ENCODE measurements at regions not wholly inside any gene's neighbourhood (a gene's known extent, or its start where the extent isn't known, plus 50 kb on each side); places are given as distances from the start of the nearest gene placed in this dataset.

DNA sequence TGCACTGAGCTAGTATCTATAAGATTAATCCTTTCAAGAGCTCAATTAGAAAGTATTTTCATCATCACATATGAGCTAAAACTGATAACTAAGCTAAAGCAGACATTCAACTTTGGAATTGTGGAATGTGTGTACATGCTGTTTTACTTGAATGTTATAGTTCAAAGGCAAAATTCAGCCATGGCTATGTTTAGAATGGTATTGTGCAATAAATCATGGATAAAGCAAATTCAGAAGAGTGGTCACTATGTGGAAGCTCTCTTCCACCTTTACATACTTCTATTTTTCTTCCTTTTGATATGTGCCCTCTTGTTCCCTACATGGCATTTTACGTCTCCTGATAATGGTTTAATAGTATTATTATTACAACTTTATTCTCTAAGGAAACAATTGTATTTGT is 1366.3 kb upstream of the LRRTM1 start:
- H3K4me1 ChIP-seq (replicated peaks in 1 of 2; ENCODE audit: control insufficient read depth in 2 of 2, insufficient read depth in 2 of 2, low read length in 2 of 2): no peaks in the 10 kb centered on the region
- H3K36me3 ChIP-seq (ENCODE audit: control insufficient read depth, insufficient read depth, low read length): no peaks in the 10 kb centered on the region
- no peak overlapping the region for H3K4me2 ChIP-seq (ENCODE audit: insufficient read depth, low read length)
- no peak for DNase-seq (ENCODE audit: extremely low read depth in 1 of 4, low spot score in 3 of 4)
- H3K9me1 ChIP-seq (ENCODE audit: control insufficient read depth, insufficient read depth, low read length): no peaks in the 10 kb centered on the region
- H2AFZ ChIP-seq (ENCODE audit: low read depth, low read length): no peak overlapping the region
- FAIRE-seq: no peak
- POLR2A ChIA-PET: no interaction called here
- H3K4me3 ChIP-seq: no peak overlapping the region
- WGBS (ENCODE audit: insufficient coverage, low coverage, missing lambda C conversion rate): 0% methylated on average over 1 of the region's 1 CpG
- BruUV-seq (replicated peaks): no TSS peak
- in situ Hi-C loops (cut with MboI): no loop called here
- no peak for ATAC-seq
- no peaks in the 10 kb centered on the region for H4K20me1 ChIP-seq (replicated peaks; ENCODE audit: control insufficient read depth, insufficient read depth, low read length)
- intact Hi-C loops (cut with micrococcal nuclease): no loop called here
- H3K79me2 ChIP-seq (ENCODE audit: control insufficient read depth, insufficient read depth, low read length): no peaks in the 10 kb centered on the region
- no peak overlapping the region for H3K9ac ChIP-seq (ENCODE audit: insufficient read depth in 1 of 2, low read depth in 2 of 2, low read length in 2 of 2)
- H3K9me3 ChIP-seq (replicated peaks; ENCODE audit: control insufficient read depth, insufficient read depth, low read depth, low read length): no peaks in the 10 kb centered on the region
- H3K27me3 ChIP-seq (ENCODE audit: control insufficient read depth in 2 of 2, insufficient read depth in 2 of 2, low read length in 2 of 2): no peaks in the 10 kb centered on the region
- H3K27ac ChIP-seq (ENCODE audit: extremely low read depth, low read depth, low read length): no peak overlapping the region
- CTCF ChIA-PET (ENCODE audit: low intra/inter-chr PET ratio): no interaction called here
- TF ChIP-seq CEBPB (tag; IDR thresholded peaks at IDR 0.05) (peak; percentile 62), CEBPG (CRISPR knock-in tag; IDR thresholded peaks at IDR 0.05) (no peak), CEBPG (tag; conservative IDR thresholded peaks at IDR 0.05 in 1 of 2, IDR thresholded peaks at IDR 0.05 in 1 of 2) (peak in 1 of 2 experiments; percentile 72; a peak in 2 of 4 replicates)
- TF ChIP-seq, protein P1, sequence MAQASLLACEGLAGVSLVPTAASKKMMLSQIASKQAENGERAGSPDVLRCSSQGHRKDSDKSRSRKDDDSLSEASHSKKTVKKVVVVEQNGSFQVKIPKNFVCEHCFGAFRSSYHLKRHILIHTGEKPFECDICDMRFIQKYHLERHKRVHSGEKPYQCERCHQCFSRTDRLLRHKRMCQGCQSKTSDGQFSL (CRISPR knock-in tag; IDR thresholded peaks at IDR 0.05): no peak
- TF ChIP-seq, protein P1 (tag; IDR thresholded peaks at IDR 0.05): no peak

DNA sequence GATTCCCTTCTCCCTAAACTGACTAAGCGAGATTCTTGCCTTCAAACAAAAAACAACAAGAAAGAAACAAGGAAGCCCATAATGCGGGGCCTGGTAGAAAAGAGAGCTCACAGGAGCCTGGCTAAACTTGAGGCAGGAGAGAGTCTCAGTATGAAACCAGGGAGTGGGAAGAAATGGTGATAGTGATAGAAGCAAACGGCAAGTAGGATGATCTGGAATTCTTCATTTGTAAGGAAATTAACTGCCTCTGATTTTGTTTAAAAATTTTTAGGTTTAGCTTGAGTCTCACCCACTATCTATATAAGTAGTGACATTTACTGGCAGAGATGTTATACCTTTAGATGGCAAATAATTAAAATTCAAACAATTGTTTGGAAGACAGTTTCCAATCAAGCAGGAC is 1356.5 kb upstream of the LRRTM1 start:
- WGBS (ENCODE audit: insufficient coverage, low coverage, missing lambda C conversion rate): 0% methylated on average over 3 of the region's 3 CpGs
- Histone ChIP-seq H3K9me1 (ENCODE audit: control insufficient read depth, insufficient read depth, low read length) (no peaks in the 10 kb centered on the region), H3K9me3 (replicated peaks; ENCODE audit: control insufficient read depth, insufficient read depth, low read depth, low read length) (no peaks in the 10 kb centered on the region), H3K4me2 (ENCODE audit: insufficient read depth, low read length) (no peak overlapping the region), H3K79me2 (ENCODE audit: control insufficient read depth, insufficient read depth, low read length) (no peaks in the 10 kb centered on the region), H3K4me3 (no peak overlapping the region), H3K4me1 (replicated peaks in 1 of 2; ENCODE audit: control insufficient read depth in 2 of 2, insufficient read depth in 2 of 2, low read length in 2 of 2) (no peaks in the 10 kb centered on the region), H2AFZ (ENCODE audit: low read depth, low read length) (no peak overlapping the region), H3K27ac (ENCODE audit: extremely low read depth, low read depth, low read length) (no peak overlapping the region), H3K36me3 (ENCODE audit: control insufficient read depth, insufficient read depth, low read length) (no peaks in the 10 kb centered on the region), H4K20me1 (replicated peaks; ENCODE audit: control insufficient read depth, insufficient read depth, low read length) (no peaks in the 10 kb centered on the region), H3K27me3 (ENCODE audit: control insufficient read depth in 2 of 2, insufficient read depth in 2 of 2, low read length in 2 of 2) (no peaks in the 10 kb centered on the region), H3K9ac (ENCODE audit: insufficient read depth in 1 of 2, low read depth in 2 of 2, low read length in 2 of 2) (no peak overlapping the region)
- ATAC-seq (no peak), FAIRE-seq (no peak), DNase-seq (ENCODE audit: extremely low read depth in 1 of 4, low spot score in 3 of 4) (no peak)
- no TSS peak for BruUV-seq (replicated peaks)
- TF ChIP-seq MAFF (IDR thresholded peaks at IDR 0.05; ENCODE audit: low read length): no peak
- TF ChIP-seq ELF4 (CRISPR knock-in tag; IDR thresholded peaks at IDR 0.05): no peak
- intact Hi-C loops (cut with micrococcal nuclease): no loop called here
- ChIA-PET POLR2A (no interaction called here), CTCF (ENCODE audit: low intra/inter-chr PET ratio) (no interaction called here)
- in situ Hi-C loops (cut with MboI): no loop called here
